H9 (cell line): ENCODE measurements at regions not wholly inside any gene's neighbourhood (a gene's known extent, or its start where the extent isn't known, plus 50 kb on each side); places are given as distances from the start of the nearest gene placed in this dataset.

Experiments
- DNase-seq: peaks from one replicate; pipeline ENCODE4 v3.0.0-alpha.2; 2017
- H2AFZ ChIP-seq: one replicate; pipeline ENCODE4 v1.6.1; 2013; ENCODE audit warnings: mild to moderate bottlenecking, low read length, control low read depth, moderate library complexity
- H2AK5ac ChIP-seq: 2 replicates; pipeline ENCODE4 v1.6.1; 2013; ENCODE audit warnings: low read length, control low read depth, mixed read lengths; ENCODE audit not compliant: insufficient read length
- H2BK120ac ChIP-seq: one replicate; pipeline ENCODE4 v1.6.1; 2013; ENCODE audit warnings: low read depth, mild to moderate bottlenecking, low read length, control low read depth, inconsistent platforms; ENCODE audit not compliant: poor library complexity, severe bottlenecking
- H2BK12ac ChIP-seq: 2 replicates; pipeline ENCODE4 v1.6.1; 2013; ENCODE audit warnings: low read length, control low read depth, mixed read lengths, low read depth; ENCODE audit not compliant: insufficient read length
- H2BK15ac ChIP-seq: 2 replicates; pipeline ENCODE4 v1.6.1; 2013; ENCODE audit warnings: low read depth, low read length, control low read depth
- H2BK20ac ChIP-seq: one replicate; pipeline ENCODE4 v1.6.1; 2013; ENCODE audit warnings: low read depth, mild to moderate bottlenecking, low read length, control low read depth, inconsistent platforms; ENCODE audit not compliant: poor library complexity, severe bottlenecking
- H2BK5ac ChIP-seq: 2 replicates; pipeline ENCODE4 v1.6.1; 2013; ENCODE audit warnings: low read length, control low read depth, mixed read lengths; ENCODE audit not compliant: insufficient read length
- H3K14ac ChIP-seq: 2 replicates; pipeline ENCODE4 v1.6.1; 2013; ENCODE audit warnings: low read length, control low read depth; ENCODE audit not compliant: insufficient read depth
- H3K18ac ChIP-seq: 2 replicates; pipeline ENCODE4 v1.6.1; 2013; ENCODE audit warnings: low read depth, mild to moderate bottlenecking, mixed read lengths, low read length, control low read depth; ENCODE audit not compliant: insufficient read length
- H3K23ac ChIP-seq: 2 replicates; pipeline ENCODE4 v1.6.1; 2013; ENCODE audit warnings: low read length, control low read depth, mixed read lengths, low read depth; ENCODE audit not compliant: insufficient read length
- H3K23me2 ChIP-seq: 2 replicates; pipeline ENCODE4 v1.6.1; 2013; ENCODE audit warnings: low read depth, mild to moderate bottlenecking, mixed read lengths, low read length, control low read depth; ENCODE audit not compliant: insufficient read length, poor library complexity, severe bottlenecking
- H3K27ac ChIP-seq: 2 replicates; pipeline ENCODE4 v1.5.1; 2013; ENCODE audit warnings: low read length, control low read depth, mixed read lengths, low read depth; ENCODE audit not compliant: insufficient read length
- H3K27me3 ChIP-seq: 2 replicates; pipeline ENCODE4 v1.6.1; 2013; ENCODE audit warnings: low read length, control low read depth, inconsistent platforms; ENCODE audit not compliant: insufficient read depth
- H3K4ac ChIP-seq: 2 replicates; pipeline ENCODE4 v1.6.1; 2013; ENCODE audit warnings: low read depth, mild to moderate bottlenecking, control low read depth, inconsistent platforms, low read length, moderate library complexity
- H3K4me1 ChIP-seq: 2 replicates; pipeline ENCODE4 v1.6.1; 2013; ENCODE audit warnings: low read length, control low read depth, inconsistent platforms; ENCODE audit not compliant: insufficient read depth
- H3K4me2 ChIP-seq: 2 replicates; pipeline ENCODE4 v1.6.1; 2013; ENCODE audit warnings: low read length, control low read depth, mixed read lengths; ENCODE audit not compliant: insufficient read length, insufficient read depth
- H3K56ac ChIP-seq: 2 replicates; pipeline ENCODE4 v1.6.1; 2013; ENCODE audit warnings: low read depth, mild to moderate bottlenecking, mixed read lengths, low read length, control low read depth; ENCODE audit not compliant: insufficient read length
- H3K79me1 ChIP-seq: 2 replicates; pipeline ENCODE4 v1.6.1; 2013; ENCODE audit warnings: low read depth, mild to moderate bottlenecking, moderate library complexity, low read length, control low read depth, inconsistent platforms; ENCODE audit not compliant: insufficient read depth, poor library complexity, severe bottlenecking
- H3K79me2 ChIP-seq: 2 replicates; pipeline ENCODE4 v1.6.1; 2013; ENCODE audit warnings: low read length, control low read depth, inconsistent platforms; ENCODE audit not compliant: insufficient read depth
- H3K9ac ChIP-seq: 2 replicates; pipeline ENCODE4 v1.6.1; 2013; ENCODE audit warnings: low read length, control low read depth, mixed read lengths; ENCODE audit not compliant: insufficient read length; ENCODE audit errors: extremely low read depth
- H3K9me3 ChIP-seq: one replicate; pipeline ENCODE4 v1.6.1; 2013; ENCODE audit warnings: low read depth, low read length, inconsistent platforms; ENCODE audit not compliant: control insufficient read depth
- H3T11ph ChIP-seq: one replicate; pipeline ENCODE4 v1.6.1; 2013; ENCODE audit warnings: mild to moderate bottlenecking, low read length, control low read depth, inconsistent platforms
- H4K20me1 ChIP-seq: one replicate; pipeline ENCODE4 v1.6.1; 2013; ENCODE audit not compliant: control insufficient read depth, insufficient read length, insufficient read depth
- H4K5ac ChIP-seq: 2 replicates; pipeline ENCODE4 v1.6.1; 2013; ENCODE audit warnings: low read depth, mild to moderate bottlenecking, mixed read lengths, low read length, control low read depth; ENCODE audit not compliant: insufficient read length
- H4K8ac ChIP-seq: replicated peaks from 2 replicates; pipeline ENCODE4 v1.6.1; 2013; ENCODE audit warnings: low read length, control low read depth, mixed read lengths, low read depth; ENCODE audit not compliant: insufficient read length
- H4K91ac ChIP-seq: 2 replicates; pipeline ENCODE4 v1.6.1; 2013; ENCODE audit warnings: low read depth, mild to moderate bottlenecking, moderate library complexity, mixed read lengths, low read length, control low read depth; ENCODE audit not compliant: insufficient read length
- H3K27ac Mint-ChIP-seq, 3 experiments: 2 replicates in 2 of 3; 3 replicates in 1 of 3; pipeline ENCODE4 v1.8.0; 2020 to 2021; ENCODE audit warnings: mixed read lengths in 3 of 3, mild to moderate bottlenecking in 1 of 3, moderate library complexity in 1 of 3
- H3K27me3 Mint-ChIP-seq: 2 replicates; pipeline ENCODE4 v1.8.0; 2021; ENCODE audit warnings: low read depth, mild to moderate bottlenecking, moderate library complexity, mixed read lengths
- H3K36me3 Mint-ChIP-seq, 3 experiments: 2 replicates in 2 of 3; 3 replicates in 1 of 3; pipeline ENCODE4 v1.8.0; 2020 to 2021; ENCODE audit warnings: low read depth in 3 of 3, mixed read lengths in 3 of 3; ENCODE audit not compliant: insufficient read depth in 1 of 3
- H3K4me1 Mint-ChIP-seq, 2 experiments: 2 replicates each; pipeline ENCODE4 v1.8.0; 2020; ENCODE audit warnings: mixed read lengths in 2 of 2
- H3K4me3 Mint-ChIP-seq, 2 experiments: 2 replicates in 1 of 2; 3 replicates in 1 of 2; pipeline ENCODE4 v1.8.0; 2020 to 2021; ENCODE audit warnings: mild to moderate bottlenecking in 2 of 2, mixed read lengths in 2 of 2, moderate library complexity in 1 of 2
- H3K9me3 Mint-ChIP-seq, 2 experiments: 2 replicates in 1 of 2; 3 replicates in 1 of 2; pipeline ENCODE4 v1.8.0; 2020; ENCODE audit warnings: mild to moderate bottlenecking in 2 of 2, mixed read lengths in 2 of 2, moderate library complexity in 1 of 2
- CTCF ChIP-seq: fragments of 200-600 bp; sonication (generic); conservative IDR thresholded peaks from 3 replicates; pipeline ENCODE4 v1.8.0; 2021; ENCODE audit warnings: antibody characterized with exemption, mild to moderate bottlenecking
- WGBS: extraction: QIAGEN DNeasy Blood & Tissue Kit; methylation state at CpG from one replicate; pipeline ENCODE4 v1.1.7; 2013; ENCODE audit warnings: missing lambda C conversion rate, low lambda C conversion rate, mixed read lengths; ENCODE audit not compliant: insufficient read length; ENCODE audit errors: extremely low coverage; 5-methylcytosine and 5-hydroxymethylcytosine counted together

- Histone ChIP-seq H2AK5ac (no peak overlapping the region), H3K4me2 (no peak overlapping the region), H2BK15ac (no peak overlapping the region), H3K23me2 (no peaks in the 10 kb centered on the region), H4K91ac (no peak overlapping the region), H2AFZ (no peak overlapping the region), H3K23ac (no peak overlapping the region), H3K4ac (no peak overlapping the region), H2BK20ac (no peak overlapping the region), H4K20me1 (no peaks in the 10 kb centered on the region), H3K9me3 (no peaks in the 10 kb centered on the region), H3K27me3 (no peaks in the 10 kb centered on the region), H4K8ac (no peak overlapping the region), H2BK12ac (no peak overlapping the region), H3K27ac (no peak overlapping the region), H3K4me1 (no peaks in the 10 kb centered on the region), H3K79me2 (no peaks in the 10 kb centered on the region), H2BK120ac (no peak overlapping the region), H3K9ac (no peak overlapping the region), H3K56ac (no peak overlapping the region), H4K5ac (no peak overlapping the region), H3T11ph (no peak overlapping the region), H3K79me1 (no peaks in the 10 kb centered on the region), H3K14ac (no peak overlapping the region), H3K18ac (no peak overlapping the region), H2BK5ac (no peak overlapping the region)
- no peak overlapping the region for H3K4me3 Mint-ChIP-seq
- no peak for TF ChIP-seq CTCF
- peaks cover 13% of the 10 kb centered on the region in 2 experiments for H3K4me1 Mint-ChIP-seq
- no peak overlapping the region for H3K27ac Mint-ChIP-seq
- no peaks in the 10 kb centered on the region for H3K27me3 Mint-ChIP-seq
- DNase-seq = no peak
- H3K36me3 Mint-ChIP-seq = no peaks in the 10 kb centered on the region
- H3K9me3 Mint-ChIP-seq = no peaks in the 10 kb centered on the region
- 100% methylated on average over 1 of the region's 2 CpGs for WGBS
Observed at GRCh38 chr10:105949721-105950120, 1214.8 kb downstream of the SORCS1 start.
